ENCODE measurements at regions not wholly inside any gene's neighbourhood (a gene's known extent, or its start where the extent isn't known, plus 50 kb on each side); places are given as distances from the start of the nearest gene placed in this dataset.

DNA sequence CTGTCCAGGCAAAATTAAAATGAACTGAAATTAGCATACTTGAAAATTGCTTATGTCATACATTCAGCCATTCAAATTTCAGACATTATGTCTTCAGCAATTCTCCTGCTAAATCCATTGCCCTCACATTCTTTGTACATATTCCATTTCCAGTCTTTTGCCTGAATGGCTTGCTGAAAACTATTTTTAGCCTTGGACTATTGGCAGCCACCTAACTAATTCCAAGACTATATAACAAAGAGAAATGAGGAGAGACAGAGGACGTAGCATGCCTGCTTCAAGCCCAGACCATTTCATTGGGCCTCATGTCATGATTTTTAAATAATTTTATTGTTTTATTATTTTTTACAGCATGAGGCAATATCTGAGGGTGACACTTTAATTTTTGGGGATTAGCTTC is 100.3 kb downstream of the MRPS30 start:
- Histone ChIP-seq H3K36me3 (ENCODE audit: insufficient read depth, low read length) (no peaks in the 10 kb centered on the region), H3K9me3 (ENCODE audit: low read length) (no peaks in the 10 kb centered on the region), H3K27me3 (ENCODE audit: insufficient read depth, low read length) (no peaks in the 10 kb centered on the region), H2AFZ (ENCODE audit: low read depth, low read length) (no peak overlapping the region), H3K4me1 (ENCODE audit: insufficient read depth, low read length) (no peaks in the 10 kb centered on the region), H3K4me3 (ENCODE audit: low read length) (no peak overlapping the region)

DNA sequence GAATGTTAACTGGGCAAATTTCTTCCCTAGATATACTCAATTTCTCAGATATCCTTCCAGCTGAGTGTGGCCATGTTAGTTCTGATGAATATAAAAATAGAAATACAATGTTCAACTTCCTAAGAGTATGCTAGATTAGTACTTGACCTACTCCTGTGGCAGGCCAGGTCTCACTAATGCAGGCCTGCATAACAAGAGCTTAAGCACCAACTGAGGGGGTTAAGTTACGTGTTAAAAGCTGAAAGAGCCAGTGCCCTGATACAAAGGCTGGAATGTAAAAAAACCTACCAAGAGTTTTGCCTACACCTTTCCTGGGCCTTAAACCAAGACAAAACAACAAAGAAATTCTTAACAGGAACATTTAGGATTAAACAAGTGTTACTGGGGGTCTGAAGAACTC is 102.8 kb downstream of the MRPS30 start:
- Histone ChIP-seq H3K4me1 (ENCODE audit: insufficient read depth, low read length) (no peaks in the 10 kb centered on the region), H3K27me3 (ENCODE audit: insufficient read depth, low read length) (no peaks in the 10 kb centered on the region), H3K9me3 (ENCODE audit: low read length) (no peaks in the 10 kb centered on the region), H3K36me3 (ENCODE audit: insufficient read depth, low read length) (no peaks in the 10 kb centered on the region), H2AFZ (ENCODE audit: low read depth, low read length) (no peak overlapping the region), H3K4me3 (ENCODE audit: low read length) (no peak overlapping the region)

GRCh38 chr5:44914221-44914620 is 105.5 kb downstream of the MRPS30 start:
- Histone ChIP-seq H3K27me3 (ENCODE audit: insufficient read depth, low read length) (no peaks in the 10 kb centered on the region), H3K9me3 (ENCODE audit: low read length) (no peaks in the 10 kb centered on the region), H3K4me1 (ENCODE audit: insufficient read depth, low read length) (no peaks in the 10 kb centered on the region), H2AFZ (ENCODE audit: low read depth, low read length) (no peak overlapping the region), H3K36me3 (ENCODE audit: insufficient read depth, low read length) (no peaks in the 10 kb centered on the region), H3K4me3 (ENCODE audit: low read length) (no peak overlapping the region)

- Histone ChIP-seq H3K4me1 (ENCODE audit: insufficient read depth, low read length) (no peaks in the 10 kb centered on the region), H3K4me3 (ENCODE audit: low read length) (no peak overlapping the region), H3K9me3 (ENCODE audit: low read length) (no peaks in the 10 kb centered on the region), H3K36me3 (ENCODE audit: insufficient read depth, low read length) (no peaks in the 10 kb centered on the region), H2AFZ (ENCODE audit: low read depth, low read length) (no peak overlapping the region), H3K27me3 (ENCODE audit: insufficient read depth, low read length) (no peaks in the 10 kb centered on the region)
Observed at GRCh38 chr5:44919560-44919959, 110.8 kb downstream of the MRPS30 start.

DNA sequence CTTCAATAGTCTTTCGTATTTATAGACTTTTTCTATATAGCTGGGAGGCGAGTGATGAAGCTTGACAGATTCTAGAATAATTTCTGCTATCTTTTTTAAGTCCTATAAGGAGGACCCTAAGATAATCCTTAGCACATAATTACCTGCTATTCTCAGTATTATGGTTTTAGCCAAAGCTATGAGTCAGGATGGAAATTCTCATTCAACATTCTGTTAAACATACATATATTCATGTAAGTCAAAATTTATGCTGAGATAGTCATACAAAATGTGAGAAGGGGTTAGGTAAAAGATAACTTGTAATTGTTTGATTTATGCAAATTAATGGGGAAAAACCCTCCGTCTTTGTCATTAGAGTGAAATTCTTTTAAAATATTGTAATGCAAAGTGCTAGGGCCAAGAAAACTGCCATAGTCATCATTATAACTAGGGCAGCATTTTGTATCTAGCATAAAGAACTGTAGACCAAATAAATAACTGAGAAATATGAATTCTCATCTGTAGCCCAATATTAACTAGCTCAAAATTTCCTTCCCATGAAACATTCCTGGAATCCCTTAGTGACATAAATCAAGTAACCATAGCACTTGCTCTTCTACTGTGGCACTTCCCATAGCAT is 118.5 kb downstream of the MRPS30 start:
- H3K4me3 ChIP-seq (ENCODE audit: low read length): no peak overlapping the region
- no peaks in the 10 kb centered on the region for H3K27me3 ChIP-seq (ENCODE audit: insufficient read depth, low read length)
- H2AFZ ChIP-seq (ENCODE audit: low read depth, low read length): no peak overlapping the region
- no peaks in the 10 kb centered on the region for H3K9me3 ChIP-seq (ENCODE audit: low read length)
- no peaks in the 10 kb centered on the region for H3K4me1 ChIP-seq (ENCODE audit: insufficient read depth, low read length)
- H3K36me3 ChIP-seq (ENCODE audit: insufficient read depth, low read length): no peaks in the 10 kb centered on the region

DNA sequence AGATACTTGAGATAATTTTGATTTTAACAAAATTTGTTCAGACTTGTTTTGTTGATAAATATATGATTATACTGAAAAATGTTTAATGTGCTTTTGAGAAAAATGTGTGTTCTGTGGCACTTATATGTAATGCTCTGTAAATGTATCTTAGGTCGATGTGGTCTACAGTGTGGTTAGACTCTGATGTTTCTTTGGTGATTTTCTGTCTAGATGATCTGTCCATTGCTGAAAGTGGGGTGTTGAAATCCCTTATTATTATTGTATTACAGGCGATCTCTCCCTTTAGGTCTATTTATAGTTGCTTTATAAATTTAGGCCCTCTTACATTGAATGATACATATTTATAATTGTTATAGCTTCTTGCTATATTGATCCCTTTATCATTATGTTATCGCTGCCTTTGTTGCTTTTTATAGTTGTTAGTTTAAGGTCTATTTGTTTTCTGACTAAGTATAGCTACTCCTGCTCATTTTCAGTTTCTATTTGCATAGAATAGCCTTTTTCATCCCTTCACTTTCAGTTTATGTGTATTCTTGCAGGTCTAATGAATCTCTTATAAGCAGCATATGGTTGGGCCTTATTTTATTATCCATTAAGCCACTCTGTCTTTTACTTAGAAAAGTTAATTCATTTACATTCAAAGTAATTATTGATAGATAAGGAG is 124.3 kb downstream of the MRPS30 start:
- no peaks in the 10 kb centered on the region for H3K36me3 ChIP-seq (ENCODE audit: insufficient read depth, low read length)
- H3K4me3 ChIP-seq (ENCODE audit: low read length): no peak overlapping the region
- no peaks in the 10 kb centered on the region for H3K9me3 ChIP-seq (ENCODE audit: low read length)
- no peaks in the 10 kb centered on the region for H3K27me3 ChIP-seq (ENCODE audit: insufficient read depth, low read length)
- H2AFZ ChIP-seq (ENCODE audit: low read depth, low read length): no peak overlapping the region
- H3K4me1 ChIP-seq (ENCODE audit: insufficient read depth, low read length): no peaks in the 10 kb centered on the region

- Histone ChIP-seq H2AFZ (ENCODE audit: low read depth, low read length) (no peak overlapping the region), H3K27me3 (ENCODE audit: insufficient read depth, low read length) (no peaks in the 10 kb centered on the region), H3K36me3 (ENCODE audit: insufficient read depth, low read length) (no peaks in the 10 kb centered on the region), H3K9me3 (ENCODE audit: low read length) (no peaks in the 10 kb centered on the region), H3K4me3 (ENCODE audit: low read length) (no peak overlapping the region), H3K4me1 (ENCODE audit: insufficient read depth, low read length) (no peaks in the 10 kb centered on the region)
Observed at GRCh38 chr5:44933686-44934085, 124.9 kb downstream of the MRPS30 start.

- no peak overlapping the region for H2AFZ ChIP-seq (ENCODE audit: low read depth, low read length)
- no peaks in the 10 kb centered on the region for H3K4me1 ChIP-seq (ENCODE audit: insufficient read depth, low read length)
- no peaks in the 10 kb centered on the region for H3K36me3 ChIP-seq (ENCODE audit: insufficient read depth, low read length)
- no peaks in the 10 kb centered on the region for H3K27me3 ChIP-seq (ENCODE audit: insufficient read depth, low read length)
- no peak overlapping the region for H3K4me3 ChIP-seq (ENCODE audit: low read length)
- no peaks in the 10 kb centered on the region for H3K9me3 ChIP-seq (ENCODE audit: low read length)
Observed at GRCh38 chr5:44935262-44935661, 126.5 kb downstream of the MRPS30 start.

DNA sequence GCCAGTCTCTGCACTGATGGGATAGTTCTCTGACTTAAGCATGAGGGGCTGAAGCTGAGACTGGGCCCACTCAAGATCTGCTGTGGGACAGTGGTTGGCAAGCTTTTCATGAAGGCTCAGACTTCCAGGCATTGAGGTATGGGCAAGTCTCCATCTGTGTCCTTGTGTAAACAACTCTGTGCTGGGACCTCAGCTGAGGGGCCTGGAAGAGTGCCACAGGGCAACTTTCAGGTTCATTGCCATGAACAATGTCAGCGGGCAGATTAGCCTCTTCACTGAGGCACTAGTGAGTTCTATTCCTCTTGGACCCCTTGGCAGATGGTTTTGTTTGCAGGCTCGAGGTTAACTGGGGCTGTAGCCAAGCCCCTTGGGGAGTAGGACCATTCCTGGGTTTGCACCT is 127.1 kb downstream of the MRPS30 start:
- H3K36me3 ChIP-seq (ENCODE audit: insufficient read depth, low read length): no peaks in the 10 kb centered on the region
- H3K9me3 ChIP-seq (ENCODE audit: low read length): no peaks in the 10 kb centered on the region
- no peaks in the 10 kb centered on the region for H3K27me3 ChIP-seq (ENCODE audit: insufficient read depth, low read length)
- no peaks in the 10 kb centered on the region for H3K4me1 ChIP-seq (ENCODE audit: insufficient read depth, low read length)
- H3K4me3 ChIP-seq (ENCODE audit: low read length): no peak overlapping the region
- H2AFZ ChIP-seq (ENCODE audit: low read depth, low read length): no peak overlapping the region

- Histone ChIP-seq H3K4me1 (ENCODE audit: insufficient read depth, low read length) (peaks cover 23% of the 10 kb centered on the region), H3K9me3 (ENCODE audit: low read length) (no peaks in the 10 kb centered on the region), H3K36me3 (ENCODE audit: insufficient read depth, low read length) (no peaks in the 10 kb centered on the region), H2AFZ (ENCODE audit: low read depth, low read length) (peak overlapping the region; percentile 19), H3K4me3 (ENCODE audit: low read length) (peak overlapping the region; percentile 5), H3K27me3 (ENCODE audit: insufficient read depth, low read length) (no peaks in the 10 kb centered on the region)
Observed at GRCh38 chr5:44942524-44943001, 133.8 kb downstream of the MRPS30 start.

DNA sequence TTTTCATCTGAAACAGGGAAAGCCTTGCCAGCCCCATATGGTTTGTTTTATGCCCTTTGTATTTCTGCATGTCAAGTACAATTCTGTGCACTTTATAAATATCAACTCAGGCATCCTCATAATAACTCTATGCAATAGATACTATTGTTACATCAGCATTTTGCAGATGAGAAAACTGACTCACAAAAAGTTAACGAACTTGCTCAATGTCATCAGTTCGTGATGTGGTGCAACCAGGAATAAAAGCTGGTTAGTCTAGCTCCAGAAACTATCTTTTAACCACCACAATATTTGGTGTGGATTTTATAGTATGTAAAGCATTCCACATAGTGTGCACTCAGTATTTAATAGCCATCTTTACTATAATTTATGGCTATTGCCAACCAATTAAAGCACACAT is 134.9 kb downstream of the MRPS30 start:
- Histone ChIP-seq H3K4me3 (ENCODE audit: low read length) (no peak overlapping the region), H3K4me1 (ENCODE audit: insufficient read depth, low read length) (peaks cover 23% of the 10 kb centered on the region), H2AFZ (ENCODE audit: low read depth, low read length) (peak overlapping the region; percentile 19), H3K9me3 (ENCODE audit: low read length) (no peaks in the 10 kb centered on the region), H3K36me3 (ENCODE audit: insufficient read depth, low read length) (no peaks in the 10 kb centered on the region), H3K27me3 (ENCODE audit: insufficient read depth, low read length) (no peaks in the 10 kb centered on the region)

DNA sequence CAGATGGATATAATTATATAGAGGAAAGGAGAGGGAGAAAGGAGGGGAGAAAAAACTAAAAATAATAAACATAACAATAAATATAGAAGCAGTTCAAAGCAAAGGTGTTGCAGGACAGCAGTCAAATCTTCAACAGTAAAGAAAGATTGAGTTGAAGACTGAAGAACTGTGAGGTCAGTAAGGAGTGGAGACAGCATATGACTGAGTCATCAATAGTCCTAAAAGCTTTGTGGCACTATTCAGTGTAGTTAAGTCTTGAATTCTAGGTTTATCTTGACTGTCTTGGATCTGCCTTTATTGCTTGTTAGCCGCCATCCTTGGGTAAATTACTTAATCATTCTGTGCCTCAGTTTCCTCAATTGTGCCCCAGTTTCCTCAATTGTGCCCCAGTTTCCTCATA is 137.0 kb downstream of the MRPS30 start:
- Histone ChIP-seq H3K9me3 (ENCODE audit: low read length) (no peaks in the 10 kb centered on the region), H3K36me3 (ENCODE audit: insufficient read depth, low read length) (no peaks in the 10 kb centered on the region), H3K27me3 (ENCODE audit: insufficient read depth, low read length) (no peaks in the 10 kb centered on the region), H3K4me3 (ENCODE audit: low read length) (no peak overlapping the region), H3K4me1 (ENCODE audit: insufficient read depth, low read length) (peaks cover 23% of the 10 kb centered on the region), H2AFZ (ENCODE audit: low read depth, low read length) (no peak overlapping the region)

DNA sequence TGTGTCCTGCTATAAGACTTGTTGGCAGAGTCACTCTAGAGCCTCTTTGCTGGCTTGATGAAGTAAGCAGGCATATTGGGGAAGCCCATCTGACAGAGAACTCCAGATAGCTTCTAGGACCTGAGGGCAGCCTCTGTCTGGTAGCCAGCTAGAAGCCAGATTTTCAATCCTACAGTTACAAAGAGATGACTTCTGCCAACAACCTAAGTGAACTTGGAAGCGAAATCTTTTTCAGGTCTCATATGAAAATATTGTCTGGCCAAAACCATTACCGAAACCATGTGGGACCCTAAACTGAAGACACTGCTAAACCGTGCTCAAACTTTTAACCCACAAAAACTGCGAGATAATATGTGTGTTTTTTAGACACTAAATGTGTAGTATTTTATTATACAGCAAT is 140.9 kb downstream of the MRPS30 start:
- H3K27me3 ChIP-seq (ENCODE audit: insufficient read depth, low read length): no peaks in the 10 kb centered on the region
- H3K9me3 ChIP-seq (ENCODE audit: low read length): no peaks in the 10 kb centered on the region
- H3K4me3 ChIP-seq (ENCODE audit: low read length): no peak overlapping the region
- no peaks in the 10 kb centered on the region for H3K36me3 ChIP-seq (ENCODE audit: insufficient read depth, low read length)
- H2AFZ ChIP-seq (ENCODE audit: low read depth, low read length): no peak overlapping the region
- H3K4me1 ChIP-seq (ENCODE audit: insufficient read depth, low read length): no peaks in the 10 kb centered on the region

DNA sequence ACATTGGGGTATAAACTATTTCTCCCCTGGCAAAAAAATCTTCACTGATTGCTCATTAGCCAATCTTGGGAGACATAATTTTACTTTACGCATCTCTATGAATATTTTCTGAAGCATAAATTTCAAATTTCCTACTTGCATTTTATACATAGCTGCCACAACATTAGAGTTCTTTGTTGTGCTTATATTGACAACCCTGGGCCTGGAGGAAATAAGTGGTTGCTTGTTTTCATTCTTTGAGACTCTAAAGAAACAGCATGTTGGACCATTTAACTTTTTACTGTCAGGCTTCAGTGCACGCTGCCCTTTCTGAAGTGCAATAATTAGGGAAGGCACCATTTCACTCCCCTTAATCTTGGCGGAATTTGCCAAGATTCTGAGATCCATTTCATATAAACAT is 142.6 kb downstream of the MRPS30 start:
- H3K9me3 ChIP-seq (ENCODE audit: low read length): no peaks in the 10 kb centered on the region
- H3K4me1 ChIP-seq (ENCODE audit: insufficient read depth, low read length): no peaks in the 10 kb centered on the region
- no peaks in the 10 kb centered on the region for H3K27me3 ChIP-seq (ENCODE audit: insufficient read depth, low read length)
- no peak overlapping the region for H2AFZ ChIP-seq (ENCODE audit: low read depth, low read length)
- H3K36me3 ChIP-seq (ENCODE audit: insufficient read depth, low read length): no peaks in the 10 kb centered on the region
- no peak overlapping the region for H3K4me3 ChIP-seq (ENCODE audit: low read length)

Data from neuron (in vitro differentiated cells).